Caco-2 (cell line): ENCODE measurements at regions not wholly inside any gene's neighbourhood (a gene's known extent, or its start where the extent isn't known, plus 50 kb on each side); places are given as distances from the start of the nearest gene placed in this dataset.

ENCODE experiments used
- BruUV-seq: library from RNA; stranded (reverse); fragments of 400-500 nt; replicated peaks from 2 replicates; lab custom pipeline; 2021; lab: Mats Ljungman, UMichigan
- CTCF ChIA-PET: fragments of 300-600 bp; sonication (Branson Sonifier 250); formaldehyde crosslinking; loops from one replicate; lab custom pipeline; 2022; ENCODE audit warnings: antibody characterized with exemption; lab: Charles Lee
- POLR2A ChIA-PET: fragments of 300-600 bp; sonication (Branson Sonifier 250); formaldehyde crosslinking; loops from one replicate; lab custom pipeline; 2022; ENCODE audit warnings: antibody characterized with exemption; lab: Charles Lee
- DNase-seq, 2 experiments: peaks; one replicate each; pipeline versions ENCODE4 v3.0.0 to v3.0.0-alpha.2; 2020 to 2022
- H3K27me3 ChIP-seq: replicated peaks from 2 replicates; pipeline ENCODE4 v1.6.0; 2011; ENCODE audit warnings: low read length; ENCODE audit not compliant: control insufficient read depth, insufficient read depth
- H3K36me3 ChIP-seq: 2 replicates; pipeline ENCODE4 v1.5.1; 2011; ENCODE audit warnings: low read length; ENCODE audit not compliant: control insufficient read depth, insufficient read depth
- H3K4me1 ChIP-seq: fragments of 250-450 bp; sonication (Bioruptor Pico); 2 replicates; pipeline ENCODE4 v1.5.1; 2020; ENCODE audit warnings: mild to moderate bottlenecking
- H3K4me3 ChIP-seq: 2 replicates; pipeline ENCODE4 v1.5.1; 2011; ENCODE audit warnings: low read depth, mild to moderate bottlenecking, control low read depth, low read length
- H3K9me3 ChIP-seq: fragments of 250-450 bp; sonication (Bioruptor Pico); 2 replicates; pipeline ENCODE4 v1.5.1; 2020; ENCODE audit warnings: mild to moderate bottlenecking, moderate library complexity
- H3K27ac Mint-ChIP-seq: one replicate; pipeline ENCODE4 v1.8.0; 2022; ENCODE audit warnings: mixed read lengths; ENCODE audit not compliant: unreplicated experiment
- H3K27me3 Mint-ChIP-seq: one replicate; pipeline ENCODE4 v1.8.0; 2022; ENCODE audit warnings: mixed read lengths; ENCODE audit not compliant: insufficient read depth, unreplicated experiment
- H3K36me3 Mint-ChIP-seq: one replicate; pipeline ENCODE4 v1.8.0; 2022; ENCODE audit warnings: mild to moderate bottlenecking, mixed read lengths; ENCODE audit not compliant: insufficient read depth, unreplicated experiment
- H3K4me1 Mint-ChIP-seq: one replicate; pipeline ENCODE4 v1.8.0; 2022; ENCODE audit warnings: low read depth, mixed read lengths; ENCODE audit not compliant: unreplicated experiment
- H3K4me3 Mint-ChIP-seq: one replicate; pipeline ENCODE4 v1.8.0; 2022; ENCODE audit warnings: mild to moderate bottlenecking, moderate library complexity, mixed read lengths; ENCODE audit not compliant: unreplicated experiment
- H3K9me3 Mint-ChIP-seq: one replicate; pipeline ENCODE4 v1.8.0; 2022; ENCODE audit warnings: mixed read lengths; ENCODE audit not compliant: unreplicated experiment
- CTCF ChIP-seq, 2 experiments: fragments of 200-600 bp in 1 of 2; IDR thresholded peaks; 1 replicate in 1 of 2; 2 replicates in 1 of 2; pipeline versions ENCODE4 v1.5.1 to v1.8.0; 2011 to 2022; ENCODE audit warnings: antibody characterized with exemption in 1 of 2, control low read depth in 1 of 2, inconsistent platforms in 1 of 2, low read depth in 1 of 2, low read length in 1 of 2, mild to moderate bottlenecking in 1 of 2, moderate library complexity in 1 of 2; ENCODE audit not compliant: insufficient read depth in 1 of 2, severe bottlenecking in 1 of 2, unreplicated experiment in 1 of 2
- intact Hi-C: fragments of 100-400 bp; cut with micrococcal nuclease; formaldehyde crosslinking; loops from one replicate; pipeline ENCODE4 v1.10.0; 2022; ENCODE audit not compliant: unreplicated experiment

GRCh38 chr11:15884777-15885540 lies 471.4 kb downstream of the SOX6 start:
- Mint-ChIP-seq H3K36me3 (no peaks in the 10 kb centered on the region), H3K4me1 (peaks cover 10% of the 10 kb centered on the region), H3K9me3 (no peaks in the 10 kb centered on the region), H3K27ac (no peak overlapping the region), H3K4me3 (no peak overlapping the region), H3K27me3 (no peaks in the 10 kb centered on the region)
- ChIA-PET POLR2A (no interaction called here), CTCF (no interaction called here)
- Histone ChIP-seq H3K4me3 (no peak overlapping the region), H3K4me1 (peaks cover 23% of the 10 kb centered on the region), H3K27me3 (no peaks in the 10 kb centered on the region), H3K36me3 (no peaks in the 10 kb centered on the region), H3K9me3 (no peaks in the 10 kb centered on the region)
- TF ChIP-seq CTCF (IDR thresholded peaks at IDR 0.05; ENCODE audit: insufficient read depth in 1 of 2, low read depth in 1 of 2, low read length in 1 of 2, severe bottlenecking in 1 of 2, unreplicated experiment in 1 of 2), result no peak
- BruUV-seq, result no TSS peak
- intact Hi-C loops, result no loop called here
- DNase-seq, result peak in 1 of 2 experiments; percentile 22

- Histone ChIP-seq H3K9me3 (no peaks in the 10 kb centered on the region), H3K27me3 (no peaks in the 10 kb centered on the region), H3K4me3 (no peak overlapping the region), H3K4me1 (peaks cover 25% of the 10 kb centered on the region), H3K36me3 (no peaks in the 10 kb centered on the region)
- TF ChIP-seq CTCF (IDR thresholded peaks at IDR 0.05; ENCODE audit: insufficient read depth in 1 of 2, low read depth in 1 of 2, low read length in 1 of 2, severe bottlenecking in 1 of 2, unreplicated experiment in 1 of 2), result no peak
- POLR2A ChIA-PET, result no interaction called here
- CTCF ChIA-PET, result no interaction called here
- no peaks in the 10 kb centered on the region for H3K36me3 Mint-ChIP-seq
- H3K4me1 Mint-ChIP-seq, result peaks cover 17% of the 10 kb centered on the region
- BruUV-seq, result no TSS peak
- no peaks in the 10 kb centered on the region for H3K27me3 Mint-ChIP-seq
- DNase-seq, result no peak
- H3K27ac Mint-ChIP-seq, result no peak overlapping the region
- no peaks in the 10 kb centered on the region for H3K9me3 Mint-ChIP-seq
- H3K4me3 Mint-ChIP-seq, result no peak overlapping the region
- intact Hi-C loops, result no loop called here
These were observed 470.5 kb downstream of the SOX6 start for GRCh38 chr11:15885854-15886253.

GRCh38 chr11:15886299-15886698 lies 470.0 kb downstream of the SOX6 start:
- Histone ChIP-seq H3K27me3 (no peaks in the 10 kb centered on the region), H3K4me1 (peaks cover 25% of the 10 kb centered on the region), H3K4me3 (no peak overlapping the region), H3K9me3 (no peaks in the 10 kb centered on the region), H3K36me3 (no peaks in the 10 kb centered on the region)
- no peaks in the 10 kb centered on the region for H3K27me3 Mint-ChIP-seq
- no peaks in the 10 kb centered on the region for H3K36me3 Mint-ChIP-seq
- CTCF ChIA-PET, result no interaction called here
- intact Hi-C loops, result no loop called here
- DNase-seq, result no peak
- H3K27ac Mint-ChIP-seq, result no peak overlapping the region
- H3K4me3 Mint-ChIP-seq, result no peak overlapping the region
- H3K4me1 Mint-ChIP-seq, result peaks cover 17% of the 10 kb centered on the region
- POLR2A ChIA-PET, result no interaction called here
- no TSS peak for BruUV-seq
- H3K9me3 Mint-ChIP-seq, result no peaks in the 10 kb centered on the region
- TF ChIP-seq CTCF (IDR thresholded peaks at IDR 0.05; ENCODE audit: insufficient read depth in 1 of 2, low read depth in 1 of 2, low read length in 1 of 2, severe bottlenecking in 1 of 2, unreplicated experiment in 1 of 2), result no peak
